ENCODE measurements at regions not wholly inside any gene's neighbourhood (a gene's known extent, or its start where the extent isn't known, plus 50 kb on each side); places are given as distances from the start of the nearest gene placed in this dataset.

DNA sequence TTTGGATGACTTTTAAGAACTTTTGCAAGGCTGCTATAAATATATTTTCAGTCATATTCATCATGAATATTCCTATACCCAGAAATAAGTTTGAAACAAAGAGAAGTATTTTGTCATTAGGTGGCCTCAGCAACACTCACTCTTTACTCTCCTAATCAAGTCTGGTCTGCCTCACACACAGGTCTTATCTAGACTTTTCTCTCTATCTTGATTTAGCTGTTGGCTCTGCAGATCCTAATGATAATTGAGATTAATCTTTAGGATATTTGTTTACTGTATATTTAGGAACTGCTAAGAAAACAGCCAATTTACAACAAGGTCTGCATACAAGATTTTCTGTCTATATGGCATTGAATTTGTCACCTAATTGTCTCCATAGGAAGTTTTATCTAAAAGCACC, 297.6 kb downstream of the PTEN start:
- DNase-seq = no peak
- no peaks in the 10 kb centered on the region for H4K20me1 ChIP-seq (ENCODE audit: insufficient read depth)
- H3K27me3 ChIP-seq (replicated peaks; ENCODE audit: insufficient read depth) = no peaks in the 10 kb centered on the region
- no peaks in the 10 kb centered on the region for H3K9me3 ChIP-seq (ENCODE audit: low read depth)
- H3K4me2 ChIP-seq (ENCODE audit: unreplicated experiment) = no peak overlapping the region
- H2AFZ ChIP-seq = no peak overlapping the region
- H3F3A ChIP-seq (ENCODE audit: insufficient read depth) = peaks cover 43% of the 10 kb centered on the region
- no peaks in the 10 kb centered on the region for H3K9me2 ChIP-seq (ENCODE audit: insufficient read depth)
- no peak overlapping the region for H3K4me3 ChIP-seq
- H3K27ac ChIP-seq = no peak overlapping the region
- no peaks in the 10 kb centered on the region for H3K36me3 ChIP-seq (ENCODE audit: low read depth)
- no peak overlapping the region for H3K9ac ChIP-seq
- in situ Hi-C loops (cut with MboI) = no loop called here
- H3K79me2 ChIP-seq (ENCODE audit: insufficient read depth) = no peaks in the 10 kb centered on the region
- H3K4me1 ChIP-seq (ENCODE audit: insufficient read depth) = peaks cover 48% of the 10 kb centered on the region
- TF ChIP-seq EZH2 (IDR thresholded peaks at IDR 0.05; ENCODE audit: insufficient read depth, poor library complexity, severe bottlenecking) = no peak

DNA sequence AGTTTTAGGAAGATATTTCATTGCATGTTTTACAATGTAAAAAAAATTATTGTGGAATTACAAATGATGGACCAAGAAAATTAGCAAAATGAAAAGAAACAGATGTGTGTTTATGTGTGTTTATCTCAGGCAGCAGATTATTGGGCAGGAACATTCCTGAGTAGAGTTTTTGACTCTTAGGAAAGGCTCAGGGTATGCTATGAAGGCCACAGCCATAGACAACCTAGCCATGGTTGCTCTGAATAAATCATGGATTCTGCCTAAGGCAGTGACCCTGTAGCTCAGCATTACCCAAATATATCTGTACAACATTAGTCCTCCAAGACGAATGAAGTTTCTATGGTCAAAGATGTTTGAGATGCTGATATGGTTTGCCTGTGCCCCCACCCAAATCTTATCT, 298.3 kb downstream of the PTEN start:
- H3K9ac ChIP-seq = no peak overlapping the region
- H3K4me1 ChIP-seq (ENCODE audit: insufficient read depth) = peaks cover 48% of the 10 kb centered on the region
- 94 to 100% methylated on average over 1 of the region's 1 CpG for WGBS, 2 experiments (ENCODE audit: low coverage in 1 of 2, low lambda C conversion rate in 2 of 2, missing lambda C conversion rate in 2 of 2)
- H3K4me3 ChIP-seq = no peak overlapping the region
- H4K20me1 ChIP-seq (ENCODE audit: insufficient read depth) = no peaks in the 10 kb centered on the region
- H3F3A ChIP-seq (ENCODE audit: insufficient read depth) = peaks cover 43% of the 10 kb centered on the region
- H3K36me3 ChIP-seq (ENCODE audit: low read depth) = no peaks in the 10 kb centered on the region
- no peak for DNase-seq
- no peak for TF ChIP-seq EZH2phosphoT487 (IDR thresholded peaks at IDR 0.05; ENCODE audit: insufficient read depth, low read depth)
- TF ChIP-seq EZH2 (IDR thresholded peaks at IDR 0.05; ENCODE audit: insufficient read depth, poor library complexity, severe bottlenecking) = no peak
- in situ Hi-C loops (cut with MboI) = no loop called here
- H3K79me2 ChIP-seq (ENCODE audit: insufficient read depth) = no peaks in the 10 kb centered on the region
- no peaks in the 10 kb centered on the region for H3K9me3 ChIP-seq (ENCODE audit: low read depth)
- no peak overlapping the region for H3K4me2 ChIP-seq (ENCODE audit: unreplicated experiment)
- no peak overlapping the region for H2AFZ ChIP-seq
- no peak overlapping the region for H3K27ac ChIP-seq
- H3K27me3 ChIP-seq (replicated peaks; ENCODE audit: insufficient read depth) = no peaks in the 10 kb centered on the region
- no peaks in the 10 kb centered on the region for H3K9me2 ChIP-seq (ENCODE audit: insufficient read depth)

DNA sequence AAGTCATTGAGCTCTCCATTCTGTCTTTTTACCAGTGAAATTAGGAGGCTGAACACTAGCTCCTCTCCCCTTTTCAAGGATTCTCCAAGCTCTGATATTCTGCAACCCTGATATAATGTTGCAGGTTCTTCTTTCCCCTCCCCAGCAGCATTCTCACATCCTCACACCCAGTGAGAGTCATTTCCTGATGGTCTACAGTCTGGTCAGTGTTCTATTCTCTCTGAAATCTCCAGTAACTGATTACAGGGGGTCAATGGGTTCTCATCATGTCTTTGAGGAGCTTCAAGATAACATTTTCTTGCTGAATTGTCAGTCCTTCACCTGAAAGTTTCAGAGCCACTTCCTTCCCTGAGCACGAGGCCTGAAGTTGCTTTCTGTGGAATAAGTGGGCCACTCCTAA, 299.4 kb downstream of the PTEN start:
- TF ChIP-seq EZH2phosphoT487 (IDR thresholded peaks at IDR 0.05; ENCODE audit: insufficient read depth, low read depth) = no peak
- TF ChIP-seq EZH2 (IDR thresholded peaks at IDR 0.05; ENCODE audit: insufficient read depth, poor library complexity, severe bottlenecking) = no peak
- 93 to 100% methylated on average over 1 of the region's 1 CpG for WGBS, 2 experiments (ENCODE audit: low coverage in 1 of 2, low lambda C conversion rate in 2 of 2, missing lambda C conversion rate in 2 of 2)
- no peak overlapping the region for H3K4me3 ChIP-seq
- H4K20me1 ChIP-seq (ENCODE audit: insufficient read depth) = no peaks in the 10 kb centered on the region
- no peak overlapping the region for H3K4me2 ChIP-seq (ENCODE audit: unreplicated experiment)
- no peaks in the 10 kb centered on the region for H3K9me3 ChIP-seq (ENCODE audit: low read depth)
- H2AFZ ChIP-seq = no peak overlapping the region
- no peaks in the 10 kb centered on the region for H3K9me2 ChIP-seq (ENCODE audit: insufficient read depth)
- H3F3A ChIP-seq (ENCODE audit: insufficient read depth) = peaks cover 39% of the 10 kb centered on the region
- H3K79me2 ChIP-seq (ENCODE audit: insufficient read depth) = no peaks in the 10 kb centered on the region
- no peaks in the 10 kb centered on the region for H3K27me3 ChIP-seq (replicated peaks; ENCODE audit: insufficient read depth)
- no peak overlapping the region for H3K9ac ChIP-seq
- H3K4me1 ChIP-seq (ENCODE audit: insufficient read depth) = peaks cover 42% of the 10 kb centered on the region
- DNase-seq = no peak
- in situ Hi-C loops (cut with MboI) = no loop called here
- no peak overlapping the region for H3K27ac ChIP-seq
- no peaks in the 10 kb centered on the region for H3K36me3 ChIP-seq (ENCODE audit: low read depth)

DNA sequence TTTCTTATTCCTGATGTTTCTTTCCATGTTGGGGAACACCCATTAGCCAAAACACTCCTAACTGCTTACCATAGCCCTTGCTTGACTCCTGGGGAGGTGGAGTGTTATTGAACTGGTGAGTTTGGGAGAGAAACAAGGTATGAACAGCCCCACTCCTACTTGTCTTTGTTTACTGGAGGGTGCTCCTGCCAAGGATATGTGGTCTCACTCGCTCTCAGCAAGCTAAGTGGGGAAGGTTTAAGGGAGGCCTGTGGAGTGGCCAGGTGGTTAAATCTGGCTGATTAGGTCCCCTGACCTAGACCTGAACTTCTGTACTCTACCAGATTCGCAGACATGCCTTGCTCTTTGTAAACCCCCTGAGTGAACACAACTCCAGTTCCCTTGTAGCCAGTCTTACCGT, 300.1 kb downstream of the PTEN start:
- TF ChIP-seq EZH2 (IDR thresholded peaks at IDR 0.05; ENCODE audit: insufficient read depth, poor library complexity, severe bottlenecking) = no peak
- TF ChIP-seq EZH2phosphoT487 (IDR thresholded peaks at IDR 0.05; ENCODE audit: insufficient read depth, low read depth) = no peak
- WGBS, 2 experiments (ENCODE audit: low coverage in 1 of 2, low lambda C conversion rate in 2 of 2, missing lambda C conversion rate in 2 of 2) = 97 to 100% methylated on average over 3 of the region's 3 CpGs
- no peak overlapping the region for H3K9ac ChIP-seq

DNA sequence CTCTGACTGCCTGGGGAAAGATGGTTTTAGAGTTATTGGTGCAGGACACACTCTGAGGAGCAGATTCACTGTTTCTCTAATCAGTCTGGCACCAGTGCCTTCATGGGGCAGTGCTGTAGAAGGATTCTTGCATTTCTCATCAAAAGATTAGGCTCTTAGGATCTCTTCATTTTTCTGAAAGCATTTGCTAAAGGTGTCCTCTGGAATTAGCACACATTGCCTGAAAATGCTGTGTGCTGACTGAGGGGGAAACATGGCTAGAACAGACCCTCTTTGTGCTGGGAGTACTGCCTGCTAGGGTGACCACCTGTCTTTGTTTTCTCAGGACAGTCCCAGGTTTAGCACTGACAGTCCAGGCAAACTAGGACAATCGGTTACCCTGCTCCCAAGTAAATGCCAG, 301.0 kb downstream of the PTEN start:
- no peak overlapping the region for H2AFZ ChIP-seq
- WGBS, 2 experiments (ENCODE audit: low coverage in 1 of 2, low lambda C conversion rate in 2 of 2, missing lambda C conversion rate in 2 of 2) = 89 to 100% methylated on average over 1 of the region's 1 CpG

More for the DNA sequence above, 300.1 kb downstream of the PTEN start:
- Histone ChIP-seq H3F3A (ENCODE audit: insufficient read depth) (peaks cover 31% of the 10 kb centered on the region), H3K4me2 (ENCODE audit: unreplicated experiment) (no peak overlapping the region), H3K36me3 (ENCODE audit: low read depth) (no peaks in the 10 kb centered on the region), H4K20me1 (ENCODE audit: insufficient read depth) (no peaks in the 10 kb centered on the region), H3K4me3 (no peak overlapping the region), H3K9me3 (ENCODE audit: low read depth) (no peaks in the 10 kb centered on the region), H3K4me1 (ENCODE audit: insufficient read depth) (peaks cover 35% of the 10 kb centered on the region), H3K9me2 (ENCODE audit: insufficient read depth) (no peaks in the 10 kb centered on the region), H3K27ac (no peak overlapping the region), H2AFZ (no peak overlapping the region), H3K79me2 (ENCODE audit: insufficient read depth) (no peaks in the 10 kb centered on the region), H3K27me3 (replicated peaks; ENCODE audit: insufficient read depth) (no peaks in the 10 kb centered on the region)
- no peak for DNase-seq
- in situ Hi-C loops (cut with MboI) = no loop called here

More for the DNA sequence above, 301.0 kb downstream of the PTEN start:
- H4K20me1 ChIP-seq (ENCODE audit: insufficient read depth) = no peaks in the 10 kb centered on the region
- no peak for DNase-seq
- no peaks in the 10 kb centered on the region for H3K27me3 ChIP-seq (replicated peaks; ENCODE audit: insufficient read depth)
- no peaks in the 10 kb centered on the region for H3K9me3 ChIP-seq (ENCODE audit: low read depth)
- no peak overlapping the region for H3K4me3 ChIP-seq
- H3K9ac ChIP-seq = no peak overlapping the region
- peaks cover 27% of the 10 kb centered on the region for H3K4me1 ChIP-seq (ENCODE audit: insufficient read depth)
- in situ Hi-C loops (cut with MboI) = no loop called here
- H3K27ac ChIP-seq = no peak overlapping the region
- H3F3A ChIP-seq (ENCODE audit: insufficient read depth) = peaks cover 25% of the 10 kb centered on the region
- H3K36me3 ChIP-seq (ENCODE audit: low read depth) = no peaks in the 10 kb centered on the region
- no peaks in the 10 kb centered on the region for H3K79me2 ChIP-seq (ENCODE audit: insufficient read depth)
- TF ChIP-seq EZH2phosphoT487 (IDR thresholded peaks at IDR 0.05; ENCODE audit: insufficient read depth, low read depth) (no peak), EZH2 (IDR thresholded peaks at IDR 0.05; ENCODE audit: insufficient read depth, poor library complexity, severe bottlenecking) (no peak)
- H3K9me2 ChIP-seq (ENCODE audit: insufficient read depth) = no peaks in the 10 kb centered on the region
- no peak overlapping the region for H3K4me2 ChIP-seq (ENCODE audit: unreplicated experiment)
